ENCODE measurements at regions not wholly inside any gene's neighbourhood (a gene's known extent, or its start where the extent isn't known, plus 50 kb on each side); places are given as distances from the start of the nearest gene placed in this dataset.
"Not testable (repeated sequence)": the region's sequence is repeated elsewhere in the genome, so short reads cannot be mapped to it uniquely, and the experiment has no call there.

GRCh38 chr20:28562510-28562898 is 2695.0 kb upstream of the DEFB115 start:
- H3K4me3 ChIP-seq (ENCODE audit: low read depth in 1 of 2, low read length in 1 of 2), result no peak overlapping the region
- no peak for TF ChIP-seq CTCF (IDR thresholded peaks at IDR 0.05)
- no peaks in the 10 kb centered on the region for H3K27me3 ChIP-seq
- no peak overlapping the region for H3K27ac ChIP-seq
- H3K4me1 ChIP-seq (ENCODE audit: control insufficient read depth in 1 of 2, insufficient read depth in 1 of 2, low read depth in 1 of 2, low read length in 1 of 2), result no peaks in the 10 kb centered on the region
- peaks cover 17% of the 10 kb centered on the region for H3K9me3 ChIP-seq
- H3K36me3 ChIP-seq, result no peaks in the 10 kb centered on the region

- H3K4me1 ChIP-seq (ENCODE audit: control insufficient read depth in 1 of 2, insufficient read depth in 1 of 2, low read depth in 1 of 2, low read length in 1 of 2); H3K36me3 ChIP-seq; H3K27me3 ChIP-seq; H3K27ac ChIP-seq; H3K4me3 ChIP-seq (ENCODE audit: low read depth in 1 of 2, low read length in 1 of 2): not testable (repeated sequence)
- peaks cover 17% of the 10 kb centered on the region for H3K9me3 ChIP-seq
These were observed 2694.5 kb upstream of the DEFB115 start for GRCh38 chr20:28562899-28563521.

GRCh38 chr20:28564024-28564423 is 2693.4 kb upstream of the DEFB115 start:
- H3K36me3 ChIP-seq; H3K4me3 ChIP-seq (ENCODE audit: low read depth in 1 of 2, low read length in 1 of 2); H3K4me1 ChIP-seq (ENCODE audit: control insufficient read depth in 1 of 2, insufficient read depth in 1 of 2, low read depth in 1 of 2, low read length in 1 of 2); H3K27ac ChIP-seq; H3K27me3 ChIP-seq: not testable (repeated sequence)
- H3K9me3 ChIP-seq, result peaks cover 17% of the 10 kb centered on the region

- not testable (repeated sequence) for H3K4me3 ChIP-seq (ENCODE audit: low read depth in 1 of 2, low read length in 1 of 2); H3K27ac ChIP-seq; H3K27me3 ChIP-seq; H3K36me3 ChIP-seq; H3K4me1 ChIP-seq (ENCODE audit: control insufficient read depth in 1 of 2, insufficient read depth in 1 of 2, low read depth in 1 of 2, low read length in 1 of 2)
- H3K9me3 ChIP-seq, result peaks cover 17% of the 10 kb centered on the region
These were observed 2692.6 kb upstream of the DEFB115 start for GRCh38 chr20:28564688-28565463.

GRCh38 chr20:28575991-28576390 is 2681.5 kb upstream of the DEFB115 start:
- not testable (repeated sequence) for H3K36me3 ChIP-seq; H3K27ac ChIP-seq; H3K27me3 ChIP-seq; H3K4me3 ChIP-seq (ENCODE audit: low read depth in 1 of 2, low read length in 1 of 2); H3K4me1 ChIP-seq (ENCODE audit: control insufficient read depth in 1 of 2, insufficient read depth in 1 of 2, low read depth in 1 of 2, low read length in 1 of 2); H3K9me3 ChIP-seq

- not testable (repeated sequence) for H3K9me3 ChIP-seq; H3K36me3 ChIP-seq; H3K4me3 ChIP-seq (ENCODE audit: low read depth in 1 of 2, low read length in 1 of 2); H3K4me1 ChIP-seq (ENCODE audit: control insufficient read depth in 1 of 2, insufficient read depth in 1 of 2, low read depth in 1 of 2, low read length in 1 of 2); H3K27ac ChIP-seq; H3K27me3 ChIP-seq
These were observed 2665.8 kb upstream of the DEFB115 start for GRCh38 chr20:28591680-28592079.

- not testable (repeated sequence) for H3K36me3 ChIP-seq; H3K4me3 ChIP-seq (ENCODE audit: low read depth in 1 of 2, low read length in 1 of 2); H3K4me1 ChIP-seq (ENCODE audit: control insufficient read depth in 1 of 2, insufficient read depth in 1 of 2, low read depth in 1 of 2, low read length in 1 of 2); H3K27me3 ChIP-seq; H3K9me3 ChIP-seq; H3K27ac ChIP-seq
These were observed 2664.1 kb upstream of the DEFB115 start for GRCh38 chr20:28593383-28593782.

- not testable (repeated sequence) for H3K36me3 ChIP-seq; H3K27ac ChIP-seq; H3K4me1 ChIP-seq (ENCODE audit: control insufficient read depth in 1 of 2, insufficient read depth in 1 of 2, low read depth in 1 of 2, low read length in 1 of 2); H3K27me3 ChIP-seq; H3K9me3 ChIP-seq; H3K4me3 ChIP-seq (ENCODE audit: low read depth in 1 of 2, low read length in 1 of 2)
These were observed 2663.0 kb upstream of the DEFB115 start for GRCh38 chr20:28594476-28594875.

- not testable (repeated sequence) for H3K27ac ChIP-seq; H3K9me3 ChIP-seq; H3K36me3 ChIP-seq; H3K4me1 ChIP-seq (ENCODE audit: control insufficient read depth in 1 of 2, insufficient read depth in 1 of 2, low read depth in 1 of 2, low read length in 1 of 2)
- Histone ChIP-seq H3K27me3 (peaks cover 22% of the 10 kb centered on the region), H3K4me3 (ENCODE audit: low read depth in 1 of 2, low read length in 1 of 2) (peak overlapping the region; percentile 57)
These were observed 2655.5 kb upstream of the DEFB115 start for GRCh38 chr20:28602006-28602402.

- H3K27ac ChIP-seq; H3K9me3 ChIP-seq; H3K36me3 ChIP-seq; H3K4me1 ChIP-seq (ENCODE audit: control insufficient read depth in 1 of 2, insufficient read depth in 1 of 2, low read depth in 1 of 2, low read length in 1 of 2): not testable (repeated sequence)
- Histone ChIP-seq H3K27me3 (peaks cover 22% of the 10 kb centered on the region), H3K4me3 (ENCODE audit: low read depth in 1 of 2, low read length in 1 of 2) (peak overlapping the region; percentile 57)
These were observed 2654.9 kb upstream of the DEFB115 start for GRCh38 chr20:28602403-28603217.

- not testable (repeated sequence) for H3K36me3 ChIP-seq; H3K9me3 ChIP-seq; H3K27ac ChIP-seq; H3K4me1 ChIP-seq (ENCODE audit: control insufficient read depth in 1 of 2, insufficient read depth in 1 of 2, low read depth in 1 of 2, low read length in 1 of 2)
- Histone ChIP-seq H3K27me3 (peaks cover 22% of the 10 kb centered on the region), H3K4me3 (ENCODE audit: low read depth in 1 of 2, low read length in 1 of 2) (peak overlapping the region; percentile 57)
These were observed 2654.3 kb upstream of the DEFB115 start for GRCh38 chr20:28603218-28603577.

Measured in neutrophil (primary cell).